ENCODE measurements at regions not wholly inside any gene's neighbourhood (a gene's known extent, or its start where the extent isn't known, plus 50 kb on each side); places are given as distances from the start of the nearest gene placed in this dataset.

GRCh38 chr3:115204475-115204874, 57.4 kb upstream of the ZBTB20 start:
- TF ChIP-seq CTCF (conservative IDR thresholded peaks at IDR 0.05 in 1 of 2, IDR thresholded peaks at IDR 0.05 in 1 of 2; ENCODE audit: low read depth in 1 of 2, low read length in 2 of 2) (no peak), EZH2 (IDR thresholded peaks at IDR 0.05; ENCODE audit: low read length, missing control alignments) (no peak)
- DNase-seq (ENCODE audit: low read depth in 2 of 2): no peak
- no peak overlapping the region for H3K27ac ChIP-seq (ENCODE audit: insufficient read depth, low read length)
- H3K4me2 ChIP-seq (ENCODE audit: extremely low read depth, insufficient read depth, low read length): no peak overlapping the region
- no peaks in the 10 kb centered on the region for H3K9me3 ChIP-seq (ENCODE audit: control insufficient read depth, insufficient read depth, low read depth, low read length)
- H3K27me3 ChIP-seq (ENCODE audit: control insufficient read depth, insufficient read depth, low read length): no peaks in the 10 kb centered on the region
- H3K79me2 ChIP-seq (ENCODE audit: control insufficient read depth, insufficient read depth, low read length): no peaks in the 10 kb centered on the region
- no peaks in the 10 kb centered on the region for H4K20me1 ChIP-seq (ENCODE audit: control insufficient read depth, extremely low read depth, insufficient read depth, low read length)
- H3K9ac ChIP-seq (ENCODE audit: insufficient read depth, low read length): no peak overlapping the region
- no peaks in the 10 kb centered on the region for H3K4me1 ChIP-seq (ENCODE audit: control insufficient read depth, extremely low read depth, insufficient read depth, low read length)
- H2AFZ ChIP-seq (ENCODE audit: low read length): no peak overlapping the region
- no peaks in the 10 kb centered on the region for H3K36me3 ChIP-seq (ENCODE audit: control insufficient read depth, insufficient read depth, low read length)
- no peak overlapping the region for H3K4me3 ChIP-seq (replicated peaks in 1 of 4; ENCODE audit: control extremely low read depth in 1 of 4, insufficient read depth in 1 of 4, low read depth in 3 of 4, low read length in 4 of 4)

GRCh38 chr3:115208066-115208750, 61.1 kb upstream of the ZBTB20 start:
- Histone ChIP-seq H3K79me2 (ENCODE audit: control insufficient read depth, insufficient read depth, low read length) (no peaks in the 10 kb centered on the region), H3K36me3 (ENCODE audit: control insufficient read depth, insufficient read depth, low read length) (no peaks in the 10 kb centered on the region), H3K9me3 (ENCODE audit: control insufficient read depth, insufficient read depth, low read depth, low read length) (no peaks in the 10 kb centered on the region), H3K27me3 (ENCODE audit: control insufficient read depth, insufficient read depth, low read length) (no peaks in the 10 kb centered on the region), H3K4me3 (replicated peaks in 1 of 4; ENCODE audit: control extremely low read depth in 1 of 4, insufficient read depth in 1 of 4, low read depth in 3 of 4, low read length in 4 of 4) (no peak overlapping the region), H3K4me2 (ENCODE audit: extremely low read depth, insufficient read depth, low read length) (no peak overlapping the region), H4K20me1 (ENCODE audit: control insufficient read depth, extremely low read depth, insufficient read depth, low read length) (no peaks in the 10 kb centered on the region), H3K4me1 (ENCODE audit: control insufficient read depth, extremely low read depth, insufficient read depth, low read length) (no peaks in the 10 kb centered on the region), H2AFZ (ENCODE audit: low read length) (no peak overlapping the region), H3K27ac (ENCODE audit: insufficient read depth, low read length) (no peak overlapping the region), H3K9ac (ENCODE audit: insufficient read depth, low read length) (no peak overlapping the region)
- DNase-seq (ENCODE audit: low read depth in 2 of 2): no peak
- TF ChIP-seq CTCF (conservative IDR thresholded peaks at IDR 0.05 in 1 of 2, IDR thresholded peaks at IDR 0.05 in 1 of 2; ENCODE audit: low read depth in 1 of 2, low read length in 2 of 2): no peak
- no peak for TF ChIP-seq EZH2 (IDR thresholded peaks at IDR 0.05; ENCODE audit: low read length, missing control alignments)

- no peak overlapping the region for H3K4me3 ChIP-seq (replicated peaks in 1 of 4; ENCODE audit: control extremely low read depth in 1 of 4, insufficient read depth in 1 of 4, low read depth in 3 of 4, low read length in 4 of 4)
- TF ChIP-seq CTCF (conservative IDR thresholded peaks at IDR 0.05 in 1 of 2, IDR thresholded peaks at IDR 0.05 in 1 of 2; ENCODE audit: low read depth in 1 of 2, low read length in 2 of 2) (no peak), EZH2 (IDR thresholded peaks at IDR 0.05; ENCODE audit: low read length, missing control alignments) (no peak)
Measured at GRCh38 chr3:115211810-115212492, 64.9 kb upstream of the ZBTB20 start.

More at GRCh38 chr3:115211810-115212492, 64.9 kb upstream of the ZBTB20 start:
- Histone ChIP-seq H3K9ac (ENCODE audit: insufficient read depth, low read length) (no peak overlapping the region), H3K27me3 (ENCODE audit: control insufficient read depth, insufficient read depth, low read length) (no peaks in the 10 kb centered on the region), H3K27ac (ENCODE audit: insufficient read depth, low read length) (no peak overlapping the region), H3K4me1 (ENCODE audit: control insufficient read depth, extremely low read depth, insufficient read depth, low read length) (no peaks in the 10 kb centered on the region), H2AFZ (ENCODE audit: low read length) (no peak overlapping the region), H3K79me2 (ENCODE audit: control insufficient read depth, insufficient read depth, low read length) (no peaks in the 10 kb centered on the region), H4K20me1 (ENCODE audit: control insufficient read depth, extremely low read depth, insufficient read depth, low read length) (no peaks in the 10 kb centered on the region), H3K9me3 (ENCODE audit: control insufficient read depth, insufficient read depth, low read depth, low read length) (no peaks in the 10 kb centered on the region), H3K4me2 (ENCODE audit: extremely low read depth, insufficient read depth, low read length) (no peak overlapping the region), H3K36me3 (ENCODE audit: control insufficient read depth, insufficient read depth, low read length) (no peaks in the 10 kb centered on the region)
- DNase-seq (ENCODE audit: low read depth in 2 of 2): no peak
